ENCODE measurements at regions not wholly inside any gene's neighbourhood (a gene's known extent, or its start where the extent isn't known, plus 50 kb on each side); places are given as distances from the start of the nearest gene placed in this dataset.

DNA sequence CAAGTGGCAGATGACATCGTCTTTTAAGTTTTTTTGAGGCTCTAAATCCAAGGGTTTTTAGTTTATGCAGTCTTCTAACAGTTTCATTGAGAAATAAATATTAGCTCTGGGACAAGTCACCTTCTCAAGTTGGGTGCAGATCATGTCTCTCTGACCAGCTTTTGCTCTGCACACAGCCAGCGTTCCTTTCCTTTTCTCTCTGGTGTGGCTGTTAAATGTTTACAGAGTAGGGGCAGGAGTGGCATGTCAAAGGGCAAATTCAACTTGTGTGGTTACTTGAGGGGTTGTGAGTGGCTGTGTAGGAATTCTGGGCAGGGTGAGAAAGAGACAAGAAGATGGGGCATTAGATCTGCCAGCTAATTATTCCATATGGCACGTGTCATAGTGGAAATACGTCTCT lies 187.5 kb upstream of the HMHB1 start:
- H3K27ac ChIP-seq, result no peak overlapping the region
- H3K4me2 ChIP-seq, result no peak overlapping the region
- peaks cover 10% of the 10 kb centered on the region for H3K4me1 ChIP-seq (replicated peaks; ENCODE audit: insufficient read depth)
- intact Hi-C loops (cut with micrococcal nuclease; ENCODE audit: unreplicated experiment), result no loop called here
- H3K9me3 ChIP-seq (ENCODE audit: insufficient read depth, low read depth), result no peaks in the 10 kb centered on the region
- H3F3A ChIP-seq (ENCODE audit: insufficient read depth, low read depth), result peaks cover 5% of the 10 kb centered on the region
- H3K9me2 ChIP-seq (ENCODE audit: insufficient read depth), result no peaks in the 10 kb centered on the region
- BruUV-seq (replicated peaks), result no TSS peak
- H3K79me2 ChIP-seq (ENCODE audit: low read depth), result no peaks in the 10 kb centered on the region
- DNase-seq, result no peak
- H3K36me3 ChIP-seq (ENCODE audit: low read depth), result no peaks in the 10 kb centered on the region
- TF ChIP-seq EZH2 (IDR thresholded peaks at IDR 0.05; ENCODE audit: low read depth), result no peak
- TF ChIP-seq, protein P1, sequence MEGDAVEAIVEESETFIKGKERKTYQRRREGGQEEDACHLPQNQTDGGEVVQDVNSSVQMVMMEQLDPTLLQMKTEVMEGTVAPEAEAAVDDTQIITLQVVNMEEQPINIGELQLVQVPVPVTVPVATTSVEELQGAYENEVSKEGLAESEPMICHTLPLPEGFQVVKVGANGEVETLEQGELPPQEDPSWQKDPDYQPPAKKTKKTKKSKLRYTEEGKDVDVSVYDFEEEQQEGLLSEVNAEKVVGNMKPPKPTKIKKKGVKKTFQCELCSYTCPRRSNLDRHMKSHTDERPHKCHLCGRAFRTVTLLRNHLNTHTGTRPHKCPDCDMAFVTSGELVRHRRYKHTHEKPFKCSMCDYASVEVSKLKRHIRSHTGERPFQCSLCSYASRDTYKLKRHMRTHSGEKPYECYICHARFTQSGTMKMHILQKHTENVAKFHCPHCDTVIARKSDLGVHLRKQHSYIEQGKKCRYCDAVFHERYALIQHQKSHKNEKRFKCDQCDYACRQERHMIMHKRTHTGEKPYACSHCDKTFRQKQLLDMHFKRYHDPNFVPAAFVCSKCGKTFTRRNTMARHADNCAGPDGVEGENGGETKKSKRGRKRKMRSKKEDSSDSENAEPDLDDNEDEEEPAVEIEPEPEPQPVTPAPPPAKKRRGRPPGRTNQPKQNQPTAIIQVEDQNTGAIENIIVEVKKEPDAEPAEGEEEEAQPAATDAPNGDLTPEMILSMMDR (conservative IDR thresholded peaks at IDR 0.05), result no peak
- no peak overlapping the region for H3K4me3 ChIP-seq
- ChIA-PET CTCF (no interaction called here), POLR2A (ENCODE audit: unreplicated experiment) (no interaction called here)
- H3K27me3 ChIP-seq (ENCODE audit: insufficient read depth, low read depth), result no peaks in the 10 kb centered on the region
- no peak overlapping the region for H2AFZ ChIP-seq
- no peaks in the 10 kb centered on the region for H4K20me1 ChIP-seq (ENCODE audit: insufficient read depth)

DNA sequence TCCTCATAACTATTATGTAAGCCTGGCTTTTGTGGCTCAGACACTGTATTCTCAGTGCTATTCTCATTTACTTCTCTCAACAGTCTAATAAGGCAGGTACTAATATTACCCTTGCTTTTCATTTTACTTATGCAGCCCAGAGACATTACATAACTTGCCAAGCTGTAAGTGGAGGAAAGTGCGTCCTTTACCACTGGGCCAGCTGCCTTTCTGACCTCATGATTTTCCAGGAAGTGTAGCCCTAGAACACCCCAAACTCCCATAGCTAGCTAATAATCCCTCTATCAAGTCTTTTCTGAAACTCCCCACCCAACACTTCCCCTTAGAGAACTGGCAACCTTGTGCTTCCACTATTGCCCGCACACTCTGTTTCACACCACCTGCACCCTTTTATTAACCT lies 192.9 kb upstream of the HMHB1 start:
- ChIA-PET POLR2A (ENCODE audit: unreplicated experiment) (no interaction called here), CTCF (interaction anchor here (0.5 to 0.6 kb wide), 2 partner anchors 414 to 655 kb away, joined by 3 to 8 read pairs; no protein-coding TSS in a partner anchor)
- TF ChIP-seq, protein P1 (conservative IDR thresholded peaks at IDR 0.05), result no peak
- TF ChIP-seq EZH2 (IDR thresholded peaks at IDR 0.05; ENCODE audit: low read depth), result no peak
- H3K4me3 ChIP-seq, result no peak overlapping the region
- H3K79me2 ChIP-seq (ENCODE audit: low read depth), result no peaks in the 10 kb centered on the region
- no peaks in the 10 kb centered on the region for H3K9me2 ChIP-seq (ENCODE audit: insufficient read depth)
- H3F3A ChIP-seq (ENCODE audit: insufficient read depth, low read depth), result no peaks in the 10 kb centered on the region
- H4K20me1 ChIP-seq (ENCODE audit: insufficient read depth), result no peaks in the 10 kb centered on the region
- no peaks in the 10 kb centered on the region for H3K36me3 ChIP-seq (ENCODE audit: low read depth)
- H3K4me2 ChIP-seq, result no peak overlapping the region
- no peak overlapping the region for H2AFZ ChIP-seq
- no peak overlapping the region for H3K27ac ChIP-seq
- BruUV-seq (replicated peaks), result no TSS peak
- intact Hi-C loops (cut with micrococcal nuclease; ENCODE audit: unreplicated experiment), result no loop called here
- H3K27me3 ChIP-seq (ENCODE audit: insufficient read depth, low read depth), result no peaks in the 10 kb centered on the region
- no peaks in the 10 kb centered on the region for H3K4me1 ChIP-seq (replicated peaks; ENCODE audit: insufficient read depth)
- 0 out of 2 replicates have a peak, but pooled peaks cover 3% of the 10 kb centered on the region for H3K9me3 ChIP-seq (ENCODE audit: insufficient read depth, low read depth)
- DNase-seq, result no peak

DNA sequence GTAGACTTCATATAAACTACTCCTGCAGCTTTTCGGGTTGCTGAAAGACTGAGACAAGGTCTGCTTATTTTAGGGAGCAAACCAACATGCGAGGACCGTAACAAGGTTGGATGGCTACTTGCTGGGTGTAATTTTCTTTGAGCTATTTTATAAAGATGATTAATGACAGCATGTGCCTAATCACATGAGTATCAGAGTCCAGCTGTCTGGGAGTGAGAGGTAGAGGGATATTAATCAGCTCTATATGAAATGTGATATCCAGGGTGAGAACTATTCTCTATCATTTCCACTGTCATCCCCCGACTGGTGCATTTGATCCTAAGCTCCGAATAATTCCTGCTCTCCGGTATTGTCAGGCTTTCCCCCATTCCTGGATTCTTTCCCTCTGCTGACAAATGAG lies 193.8 kb upstream of the HMHB1 start:
- POLR2A ChIA-PET (ENCODE audit: unreplicated experiment), result no interaction called here
- CTCF ChIA-PET, result interaction anchor here (0.6 kb wide), 1 partner anchor 523 kb away, joined by 3 read pairs; no protein-coding TSS in a partner anchor
- H3K9me3 ChIP-seq (ENCODE audit: insufficient read depth, low read depth), result 0 out of 2 replicates have a peak, but pooled peaks cover 3% of the 10 kb centered on the region
- TF ChIP-seq, protein P1 (conservative IDR thresholded peaks at IDR 0.05), result no peak
- TF ChIP-seq EZH2 (IDR thresholded peaks at IDR 0.05; ENCODE audit: low read depth), result no peak
- no peak overlapping the region for H3K4me2 ChIP-seq
- no peaks in the 10 kb centered on the region for H3K27me3 ChIP-seq (ENCODE audit: insufficient read depth, low read depth)
- no TSS peak for BruUV-seq (replicated peaks)
- no peaks in the 10 kb centered on the region for H3F3A ChIP-seq (ENCODE audit: insufficient read depth, low read depth)
- no peaks in the 10 kb centered on the region for H3K4me1 ChIP-seq (replicated peaks; ENCODE audit: insufficient read depth)
- H3K4me3 ChIP-seq, result no peak overlapping the region
- no peaks in the 10 kb centered on the region for H4K20me1 ChIP-seq (ENCODE audit: insufficient read depth)
- DNase-seq, result no peak
- no peaks in the 10 kb centered on the region for H3K36me3 ChIP-seq (ENCODE audit: low read depth)
- no peak overlapping the region for H2AFZ ChIP-seq
- no peaks in the 10 kb centered on the region for H3K9me2 ChIP-seq (ENCODE audit: insufficient read depth)
- H3K79me2 ChIP-seq (ENCODE audit: low read depth), result no peaks in the 10 kb centered on the region
- H3K27ac ChIP-seq, result no peak overlapping the region
- intact Hi-C loops (cut with micrococcal nuclease; ENCODE audit: unreplicated experiment), result no loop called here

Measured in PC-9 (cell line).